Endothelial cell of umbilical vein (primary cell): ENCODE measurements at regions not wholly inside any gene's neighbourhood (a gene's known extent, or its start where the extent isn't known, plus 50 kb on each side); places are given as distances from the start of the nearest gene placed in this dataset.

Source experiments
- BruUV-seq: library from RNA; stranded (reverse); fragments of 400-500 nt; replicated peaks from 2 replicates; lab custom pipeline; 2021; lab: Mats Ljungman, UMichigan
- CTCF ChIA-PET: fragments of 300-600, 350-600 bp; sonication (Branson Sonifier 250); formaldehyde crosslinking; loops from one replicate; lab custom pipeline; 2021; ENCODE audit warnings: antibody characterized with exemption, inconsistent platforms; lab: Charles Lee
- POLR2A ChIA-PET: fragments of 300-600, 350-600 bp; sonication (Branson Sonifier 250); formaldehyde crosslinking; loops from one replicate; lab custom pipeline; 2021; ENCODE audit warnings: antibody characterized with exemption, inconsistent platforms; lab: Charles Lee
- DNase-seq: peaks from one replicate; pipeline ENCODE4 v3.0.0-alpha.2; 2011; ENCODE audit warnings: low read depth, low spot score
- FAIRE-seq: peaks from 2 replicates; lab custom pipeline; 2011; peaks lifted over from hg19 to GRCh38; lab: Jason Lieb, UNC
- H2AFZ ChIP-seq: 2 replicates; pipeline ENCODE4 v1.6.0; 2012; ENCODE audit warnings: low read depth, low read length, control low read depth, inconsistent platforms
- H3K27ac ChIP-seq: 2 replicates; pipeline ENCODE4 v1.5.1; 2011; ENCODE audit warnings: low read depth, mild to moderate bottlenecking, control low read depth, low read length, moderate library complexity; ENCODE audit not compliant: insufficient read depth
- H3K27me3 ChIP-seq, 2 experiments: 2 replicates each; pipeline versions ENCODE4 v1.6.0 to v1.6.1; 2011; ENCODE audit warnings: low read length in 2 of 2, mixed read lengths in 1 of 2; ENCODE audit not compliant: control insufficient read depth in 2 of 2, insufficient read depth in 2 of 2
- H3K36me3 ChIP-seq, 2 experiments: 2 replicates in 1 of 2; 3 replicates in 1 of 2; pipeline ENCODE4 v1.5.1; 2011; ENCODE audit warnings: low read length in 2 of 2, mild to moderate bottlenecking in 1 of 2, moderate library complexity in 1 of 2; ENCODE audit not compliant: control insufficient read depth in 2 of 2, insufficient read depth in 2 of 2; ENCODE audit errors: extremely low read depth in 1 of 2
- H3K4me1 ChIP-seq: 3 replicates; pipeline ENCODE4 v1.5.1; 2011; ENCODE audit warnings: mild to moderate bottlenecking, low read length; ENCODE audit not compliant: control insufficient read depth, insufficient read depth; ENCODE audit errors: extremely low read depth
- H3K4me2 ChIP-seq: 2 replicates; pipeline ENCODE4 v1.6.1; 2011; ENCODE audit warnings: low read length, control low read depth, mixed read lengths; ENCODE audit not compliant: insufficient read depth
- H3K4me3 ChIP-seq, 3 experiments: fragments of 200-600 bp in 1 of 3; sonication (generic), shearing (Covaris generic) in 1 of 3; replicated peaks in 1 of 3; 2 replicates each; pipeline ENCODE4 v1.5.1; 2011 to 2016; ENCODE audit warnings: control low read depth in 3 of 3, low read length in 3 of 3, mild to moderate bottlenecking in 2 of 3, inconsistent platforms in 1 of 3, low read depth in 1 of 3, moderate library complexity in 1 of 3; ENCODE audit not compliant: insufficient read depth in 1 of 3
- H3K79me2 ChIP-seq: 2 replicates; pipeline ENCODE4 v1.6.0; 2012; ENCODE audit warnings: low read length, inconsistent platforms; ENCODE audit not compliant: control insufficient read depth, insufficient read depth
- H3K9ac ChIP-seq: replicated peaks from 2 replicates; pipeline ENCODE3; 2011; ENCODE audit warnings: low read length, control low read depth; ENCODE audit not compliant: insufficient read depth; ENCODE audit errors: extremely low read depth
- H3K9me1 ChIP-seq: replicated peaks from 3 replicates; pipeline ENCODE4 v1.6.0; 2011; ENCODE audit warnings: mild to moderate bottlenecking, low read length; ENCODE audit not compliant: control insufficient read depth, insufficient read depth; ENCODE audit errors: extremely low read depth
- H3K9me3 ChIP-seq: replicated peaks from 2 replicates; pipeline ENCODE4 v1.5.1; 2012; ENCODE audit warnings: low read length, inconsistent platforms; ENCODE audit not compliant: control insufficient read depth, insufficient read depth
- H4K20me1 ChIP-seq: replicated peaks from 2 replicates; pipeline ENCODE3; 2011; ENCODE audit warnings: mild to moderate bottlenecking, low read length; ENCODE audit not compliant: control insufficient read depth, insufficient read depth; ENCODE audit errors: extremely low read depth
- CTCF ChIP-seq, 2 donors: IDR thresholded peaks; 1 replicate in 1 of 2; 2 replicates in 1 of 2; pipeline ENCODE4 v1.5.1; 2011; ENCODE audit warnings: low read length in 2 of 2, mild to moderate bottlenecking in 2 of 2, moderate library complexity in 2 of 2, control low read depth in 1 of 2, inconsistent platforms in 1 of 2, low read depth in 1 of 2; ENCODE audit not compliant: insufficient read depth in 1 of 2; ENCODE audit errors: extremely low read depth in 1 of 2
- EZH2 ChIP-seq: IDR thresholded peaks from 2 replicates; pipeline ENCODE4 v1.6.1; 2012; ENCODE audit warnings: borderline replicate concordance, low read depth, mild to moderate bottlenecking, moderate library complexity, low read length, inconsistent platforms; ENCODE audit not compliant: severe bottlenecking
- FOS ChIP-seq: IDR thresholded peaks from 2 replicates; pipeline ENCODE4 v1.6.1; 2011; ENCODE audit warnings: mild to moderate bottlenecking, low read length, moderate library complexity, borderline replicate concordance; ENCODE audit not compliant: insufficient read depth
- GATA2 ChIP-seq: IDR thresholded peaks from 2 replicates; pipeline ENCODE4 v1.7.0; 2011; ENCODE audit warnings: low read depth, mild to moderate bottlenecking, moderate library complexity, mixed read lengths, low read length; ENCODE audit not compliant: insufficient read length, insufficient read depth
- JUN ChIP-seq: IDR thresholded peaks from 2 replicates; pipeline ENCODE4 v1.6.1; 2011; ENCODE audit warnings: borderline replicate concordance, low read depth; ENCODE audit not compliant: insufficient read length, insufficient read depth
- MAX ChIP-seq: IDR thresholded peaks from 2 replicates; pipeline ENCODE4 v1.6.1; 2011; ENCODE audit not compliant: insufficient read depth, insufficient read length
- MYC ChIP-seq: IDR thresholded peaks from one replicate; pipeline ENCODE4 v1.6.1; 2011; ENCODE audit warnings: mild to moderate bottlenecking, low read depth, low read length
- POLR2A ChIP-seq: IDR thresholded peaks from 2 replicates; pipeline ENCODE4 v1.6.1; 2012; ENCODE audit warnings: low read depth, mild to moderate bottlenecking, control low read depth, low read length
- POLR2AphosphoS5 ChIP-seq: IDR thresholded peaks from 2 replicates; pipeline ENCODE4 v1.6.1; 2012; ENCODE audit warnings: low read depth, mild to moderate bottlenecking, control low read depth, low read length, moderate library complexity; ENCODE audit not compliant: insufficient read depth
- dilution Hi-C: fragments of 300-500 bp; cut with MboI; formaldehyde crosslinking; loops from one replicate; pipeline ENCODE4 v1.15.0; 2019; ENCODE audit warnings: low sequenced_read_pairs; ENCODE audit not compliant: extremely low pct_ligation_motif_present
- intact Hi-C: fragments of 100-400 bp; cut with micrococcal nuclease; formaldehyde crosslinking; loops from one replicate; pipeline ENCODE4 v1.10.0; 2022

- BruUV-seq = no TSS peak
- no peak overlapping the region for H3K4me2 ChIP-seq
- H3K4me3 ChIP-seq = no peak overlapping the region
- H4K20me1 ChIP-seq = no peaks in the 10 kb centered on the region
- no peak for DNase-seq
- no peak for TF ChIP-seq MYC
- TF ChIP-seq POLR2AphosphoS5 = no peak
- TF ChIP-seq POLR2A = no peak
- TF ChIP-seq GATA2 = no peak
- no peak for TF ChIP-seq CTCF (IDR thresholded peaks at IDR 0.05; ENCODE audit: extremely low read depth in 1 of 2, insufficient read depth in 1 of 2, low read depth in 1 of 2, low read length in 2 of 2)
- TF ChIP-seq MAX = no peak
- TF ChIP-seq FOS = no peak
- no peak for TF ChIP-seq EZH2
- no peak for TF ChIP-seq JUN
- no peak overlapping the region for H3K9ac ChIP-seq
- H3K79me2 ChIP-seq = no peaks in the 10 kb centered on the region
- ChIA-PET POLR2A (no interaction called here), CTCF (no interaction called here)
- intact Hi-C loops (no loop called here), dilution Hi-C loops (no loop called here)
- no peaks in the 10 kb centered on the region for H3K4me1 ChIP-seq
- no peaks in the 10 kb centered on the region for H3K9me1 ChIP-seq
- no peak for FAIRE-seq
- no peaks in the 10 kb centered on the region for H3K36me3 ChIP-seq
- peaks cover 0 to 3% of the 10 kb centered on the region in 2 experiments for H3K27me3 ChIP-seq
- no peaks in the 10 kb centered on the region for H3K9me3 ChIP-seq
- H2AFZ ChIP-seq = no peak overlapping the region
- no peak overlapping the region for H3K27ac ChIP-seq
These were observed 120.5 kb downstream of the BMP2 start for GRCh38 chr20:6887966-6888365.
